Medulla oblongata (tissue), 1 donor: ENCODE measurements at regions not wholly inside any gene's neighbourhood (a gene's known extent, or its start where the extent isn't known, plus 50 kb on each side); places are given as distances from the start of the nearest gene placed in this dataset.

Source experiments
- DNase-seq: peaks from one replicate; pipeline ENCODE4 v3.0.0-alpha.2; 2015; ENCODE audit errors: extremely low spot score

DNA sequence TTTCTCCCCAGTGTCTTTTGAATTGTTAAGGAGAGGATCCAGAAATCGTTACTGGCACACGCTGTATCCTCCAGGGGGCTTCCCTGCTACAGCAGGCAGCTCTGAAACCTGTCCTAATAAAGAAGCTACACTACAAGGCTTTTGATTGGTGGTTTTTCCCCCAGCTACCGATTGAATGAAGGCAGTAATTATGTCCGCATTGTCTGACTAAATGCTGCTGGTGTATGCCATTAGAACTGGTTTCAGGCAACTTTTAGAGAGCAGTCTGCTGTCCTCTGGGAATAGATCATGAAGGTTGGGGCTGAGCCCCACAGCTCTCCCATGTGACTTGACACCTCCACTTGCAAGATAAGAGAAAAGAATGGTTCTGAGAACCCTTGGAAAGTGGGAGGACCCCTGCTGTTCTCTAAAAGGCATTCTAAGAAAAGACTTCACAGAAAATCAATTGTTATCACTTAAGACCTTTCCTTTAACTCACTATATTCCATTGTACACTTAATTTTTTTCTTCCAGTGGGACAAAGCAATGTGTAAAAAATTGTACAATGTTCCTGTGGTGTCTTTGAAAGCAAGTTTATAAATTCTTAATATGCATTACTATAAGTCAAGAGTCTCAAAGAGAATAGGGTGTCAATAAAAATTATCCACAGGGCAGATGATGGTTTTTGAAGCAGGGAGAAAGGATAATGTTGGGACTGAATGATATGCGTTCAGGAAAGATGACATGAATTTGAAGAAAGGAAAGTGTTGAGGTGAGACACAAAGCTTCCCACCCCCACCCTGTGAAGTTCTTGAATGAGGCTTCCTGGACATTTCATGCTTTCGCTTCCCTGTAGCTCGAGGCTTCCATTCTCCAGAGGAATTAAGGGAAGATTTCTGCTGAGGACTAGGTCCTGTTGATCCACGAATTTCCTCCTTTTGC, 53.0 kb upstream of the DAZL start:
- DNase-seq = no peak

DNA sequence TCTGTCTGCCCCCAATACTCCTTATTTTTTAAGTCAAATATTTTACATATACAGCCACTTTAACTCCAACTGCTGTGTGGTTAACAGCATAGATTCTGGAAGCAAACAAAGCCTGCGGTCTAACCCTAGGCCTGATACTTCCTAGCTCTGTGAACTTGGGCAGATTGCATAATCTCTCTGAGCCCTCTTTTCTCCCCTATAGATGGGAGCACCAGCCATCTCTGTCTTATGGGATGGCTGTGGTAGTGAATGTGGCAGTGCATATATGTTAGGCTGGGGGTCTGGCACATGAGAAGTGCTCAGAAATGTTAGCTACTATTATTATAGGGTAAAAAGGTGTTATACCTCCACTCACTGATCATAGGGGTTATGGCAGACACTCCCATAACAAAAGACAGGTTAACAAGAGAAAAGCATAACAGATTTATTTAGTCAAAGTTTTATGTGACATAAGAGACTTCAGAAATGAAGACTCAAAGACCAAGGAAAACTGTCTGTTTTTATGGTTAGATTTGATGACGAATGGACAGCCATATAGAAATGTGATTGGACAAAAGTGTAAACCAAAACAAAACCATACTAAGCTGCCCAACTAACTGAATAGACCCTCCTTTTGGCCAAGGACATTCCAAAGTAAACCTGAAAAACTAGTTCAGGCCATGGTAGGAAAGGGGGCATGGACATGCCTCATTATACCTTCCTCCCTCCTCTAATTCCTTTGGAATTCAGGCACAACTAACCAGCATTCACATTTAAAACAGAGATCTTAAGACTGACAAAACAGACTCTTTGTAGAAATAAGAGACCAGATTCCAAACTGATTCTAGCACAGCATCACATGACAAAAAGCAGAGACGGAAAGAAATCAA, 53.9 kb upstream of the DAZL start:
- no peak for DNase-seq

DNA sequence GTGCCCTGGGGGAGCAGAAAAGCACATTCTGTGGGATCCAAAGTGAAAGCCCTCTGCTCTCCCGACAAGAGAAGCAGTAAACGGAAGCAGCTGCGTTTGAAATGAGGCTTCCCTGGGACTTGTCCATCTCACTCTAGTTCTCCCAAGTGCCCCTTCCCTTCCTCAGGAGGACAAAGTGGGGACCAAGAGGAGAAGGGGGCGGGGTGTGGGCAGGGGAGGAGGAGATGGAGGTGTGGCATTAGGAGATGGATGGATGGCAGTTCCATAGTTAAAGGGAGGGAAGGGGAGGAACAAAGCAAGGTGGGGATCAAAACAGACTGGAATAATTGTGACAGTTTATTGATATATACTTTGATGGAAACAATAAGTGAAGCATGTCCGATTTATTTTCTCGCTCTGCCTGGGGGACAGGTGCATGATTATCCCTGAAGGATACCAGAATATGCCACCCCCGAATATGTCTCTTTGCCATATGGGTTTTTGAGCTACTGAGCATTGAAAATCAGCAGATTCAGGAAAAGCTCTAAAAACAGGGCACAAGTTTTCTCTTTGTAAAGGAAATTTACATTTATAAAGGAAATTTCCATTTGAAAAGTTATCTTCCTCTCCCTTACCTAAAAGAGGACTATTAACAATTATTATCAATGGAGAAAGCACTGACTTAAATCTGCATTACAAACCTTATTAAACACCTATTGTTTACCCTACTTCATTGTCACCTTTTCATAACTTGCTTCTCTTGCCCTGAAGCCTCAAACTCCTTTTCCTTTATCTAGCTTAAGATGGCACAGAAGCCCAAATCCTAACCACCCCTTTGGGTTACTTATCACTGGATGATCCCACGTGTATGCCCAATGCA, 58.9 kb upstream of the DAZL start:
- DNase-seq = no peak

DNA sequence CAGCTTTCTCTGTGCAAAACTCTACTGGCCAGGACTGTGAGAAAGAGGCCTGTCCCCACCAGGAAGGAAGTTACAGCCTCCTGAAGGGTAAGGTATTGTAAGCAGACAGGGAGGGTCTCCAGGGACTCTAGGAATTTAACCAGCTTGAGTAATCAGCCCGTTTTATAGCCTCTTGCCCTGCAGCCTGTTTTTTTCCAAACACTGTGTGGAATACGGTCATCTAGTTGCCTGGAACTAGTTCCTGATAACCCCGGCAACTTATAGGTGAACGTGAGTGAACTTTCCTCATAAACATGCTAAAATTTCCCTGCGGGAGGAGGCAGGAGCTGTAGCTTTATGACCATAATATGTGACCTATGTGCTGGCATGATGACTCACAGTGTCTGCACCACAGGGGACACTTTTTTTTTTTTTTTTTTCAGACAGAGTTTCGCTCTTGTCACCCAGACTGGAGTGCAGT, 60.1 kb upstream of the DAZL start:
- no peak for DNase-seq

DNA sequence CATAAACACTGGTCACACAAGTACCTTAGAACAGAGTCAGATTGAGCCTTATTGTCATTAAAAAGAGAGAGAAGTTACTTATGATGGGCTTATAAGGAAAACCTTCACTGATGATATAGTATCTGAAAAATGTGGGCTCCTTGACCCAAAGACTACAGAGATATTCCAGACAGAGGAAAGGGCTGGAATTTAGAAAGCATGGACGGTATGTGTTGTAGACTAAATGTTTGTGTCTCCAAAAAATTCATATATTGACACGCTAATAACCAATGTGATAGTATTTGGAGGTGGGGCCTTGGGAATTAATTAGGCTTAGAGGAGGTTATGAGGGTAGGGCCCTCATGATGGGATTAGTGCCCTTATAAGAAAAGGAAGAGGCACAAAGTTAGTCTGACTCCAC, 61.0 kb upstream of the DAZL start:
- DNase-seq = no peak

DNA sequence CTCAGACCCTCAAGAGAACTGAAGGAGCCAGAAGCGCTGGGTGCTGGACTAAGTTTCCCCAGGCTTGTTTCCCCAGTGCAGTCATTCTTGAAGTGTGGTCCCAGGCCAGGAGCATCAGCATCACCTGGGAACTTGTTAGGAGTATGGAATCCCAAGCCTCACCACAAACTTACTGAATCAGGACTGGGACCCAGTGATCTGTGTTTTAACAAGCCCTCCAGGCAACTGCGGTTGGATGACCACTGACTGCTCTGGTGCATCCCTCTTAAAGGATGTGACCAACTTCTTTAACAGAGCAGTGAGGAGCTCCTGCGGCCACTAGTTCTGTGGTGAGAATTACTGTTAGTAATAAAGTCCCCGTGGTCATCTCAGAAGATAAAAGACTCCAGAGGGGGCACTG, 62.4 kb upstream of the DAZL start:
- no peak for DNase-seq

DNA sequence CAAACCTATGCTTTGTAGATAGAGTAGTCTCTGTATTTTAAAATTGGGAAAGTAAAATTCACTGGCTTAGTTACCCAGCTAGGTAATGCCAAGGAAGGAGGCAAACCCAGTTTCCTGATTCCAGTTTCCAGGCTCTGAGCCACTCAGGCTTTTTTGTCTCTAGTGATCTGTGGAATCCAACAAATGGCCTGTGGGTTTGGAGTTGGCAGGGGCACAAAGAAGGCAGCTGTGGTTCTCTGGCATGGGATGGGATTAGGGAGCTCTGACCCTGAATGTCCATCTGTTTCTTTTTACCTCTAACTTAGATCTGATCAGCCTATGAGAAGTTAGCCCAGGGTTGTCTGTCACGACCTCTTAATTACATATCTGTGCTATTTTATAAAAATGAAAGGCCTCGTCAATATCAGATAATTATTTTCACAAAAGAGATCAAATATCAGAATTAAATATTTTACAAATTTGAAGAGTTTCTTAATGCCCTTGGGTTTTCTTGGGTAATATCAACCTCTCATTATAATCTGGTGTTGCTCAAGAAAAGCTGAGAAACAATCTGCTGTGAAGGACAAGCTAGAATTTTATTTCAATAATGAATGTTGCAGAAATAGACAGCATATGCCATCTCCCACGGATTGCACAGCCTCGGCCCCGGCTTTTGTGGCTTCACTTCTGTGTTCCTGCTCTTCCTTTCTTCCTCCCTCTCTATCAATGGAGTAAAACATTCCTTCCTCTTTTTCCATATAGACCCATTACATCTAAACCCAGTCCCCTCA, 63.7 kb upstream of the DAZL start:
- DNase-seq = peak; percentile 27

DNA sequence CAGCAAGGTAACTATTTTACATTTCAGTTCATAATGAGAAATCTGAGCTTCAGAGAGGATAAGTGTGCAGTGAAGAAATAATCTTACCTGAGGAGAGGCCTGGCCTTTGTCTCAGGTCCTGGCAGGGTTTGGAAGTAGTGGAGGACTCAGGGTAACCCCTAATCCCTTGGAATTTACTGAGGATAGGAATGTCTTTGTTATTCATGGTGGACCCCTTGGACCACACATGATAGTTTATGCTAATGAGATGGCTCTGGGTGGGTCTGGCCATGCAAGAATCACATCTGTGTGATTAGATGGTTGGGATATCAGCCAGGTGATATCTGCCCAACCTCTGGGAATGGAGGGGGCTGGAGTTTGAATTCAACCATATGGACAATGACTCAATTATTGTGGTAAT, 65.0 kb upstream of the DAZL start:
- no peak for DNase-seq

DNA sequence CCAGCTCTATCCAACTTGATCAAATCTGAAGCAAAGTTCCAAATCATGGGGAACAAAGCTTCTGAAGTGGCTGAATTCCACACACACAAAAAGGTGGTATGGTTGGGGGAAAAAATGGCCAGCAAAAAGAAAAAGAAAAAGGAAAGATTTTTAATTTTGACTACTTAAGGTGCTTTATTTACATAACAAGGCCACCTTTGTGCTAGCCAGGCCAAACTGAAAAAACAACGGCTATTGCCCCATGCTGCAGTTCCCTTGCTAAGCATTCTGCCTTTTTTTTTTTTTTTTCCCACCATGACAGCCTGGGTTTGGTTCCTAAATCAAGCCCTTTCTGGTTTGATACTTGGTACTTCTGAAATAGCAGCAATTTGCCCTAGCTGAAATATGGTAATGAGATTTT, 66.5 kb upstream of the DAZL start:
- DNase-seq = no peak

DNA sequence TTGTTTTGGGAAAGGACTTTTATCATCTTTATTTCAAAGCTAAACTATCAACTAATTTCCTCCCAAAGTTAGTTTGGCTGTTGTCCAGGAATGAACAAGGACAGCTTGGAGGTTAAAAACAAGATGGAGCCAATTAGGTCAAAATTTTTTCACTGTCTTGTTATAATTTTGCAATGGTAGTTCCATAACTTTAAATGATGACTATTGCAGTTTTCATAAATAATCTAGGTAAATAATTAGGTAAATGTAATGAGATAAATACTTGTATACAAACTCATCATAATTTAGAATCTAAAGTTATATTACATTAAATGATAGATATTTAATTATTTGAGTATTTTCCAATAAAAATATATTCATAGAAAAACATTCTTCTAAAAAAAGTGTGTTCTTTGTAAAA, 68.3 kb upstream of the DAZL start:
- DNase-seq = no peak

DNA sequence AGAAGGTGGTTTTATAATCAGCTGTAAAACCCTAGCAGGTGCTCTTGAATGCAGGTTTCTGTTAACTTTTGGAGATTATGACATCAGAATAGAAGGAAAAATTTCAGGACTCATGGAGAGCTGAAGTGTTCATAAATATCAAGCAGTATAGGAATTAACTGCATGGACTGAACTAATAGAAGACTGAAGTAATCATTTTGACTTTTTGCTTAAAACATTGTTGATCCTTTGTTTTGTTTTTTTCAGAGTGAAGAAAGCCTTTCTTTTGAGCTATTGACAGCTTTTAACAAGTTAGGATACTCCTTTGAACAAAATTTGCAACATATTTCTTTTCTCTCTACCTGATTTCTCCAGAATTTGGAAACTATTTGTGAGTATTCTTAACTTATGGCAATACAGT, 70.6 kb upstream of the DAZL start:
- no peak for DNase-seq

DNA sequence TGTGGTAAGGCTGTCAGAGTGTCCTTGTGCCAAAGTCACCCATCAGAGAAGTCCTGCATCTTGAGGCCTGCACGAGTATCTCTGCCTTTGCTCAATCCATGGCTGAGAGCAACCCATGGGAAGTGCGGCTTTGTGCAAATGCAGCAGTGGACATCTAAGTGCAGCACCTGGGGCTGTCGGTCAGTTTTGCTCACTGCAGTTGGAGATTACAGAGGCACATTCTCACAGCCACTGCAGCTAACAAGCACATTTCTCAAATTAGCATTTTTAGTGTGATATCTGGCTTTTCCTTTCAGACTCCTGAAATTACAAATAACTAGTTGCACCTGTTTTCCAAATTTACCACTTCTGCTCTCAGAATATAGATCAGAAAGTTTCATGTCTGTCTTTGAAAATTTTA, 81.5 kb upstream of the DAZL start:
- no peak for DNase-seq

DNA sequence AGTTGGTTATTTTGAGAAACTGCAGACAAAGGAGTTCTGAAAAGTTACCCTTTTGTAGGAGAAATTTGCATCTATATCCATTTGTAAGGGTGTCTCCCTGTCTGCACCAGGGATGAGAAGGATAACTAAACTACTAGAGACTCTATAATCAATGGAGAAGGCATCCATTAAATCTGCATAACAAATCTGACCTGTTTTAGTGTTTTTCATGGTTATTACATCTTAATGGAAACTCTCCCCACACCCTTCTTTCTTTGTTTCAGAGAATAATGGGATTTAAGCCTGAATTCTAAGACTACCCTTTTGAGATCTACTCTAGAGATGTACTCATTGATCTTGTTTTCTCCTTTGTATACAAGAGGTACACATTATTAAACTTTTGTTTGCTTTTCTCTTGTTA, 82.0 kb upstream of the DAZL start:
- no peak for DNase-seq

DNA sequence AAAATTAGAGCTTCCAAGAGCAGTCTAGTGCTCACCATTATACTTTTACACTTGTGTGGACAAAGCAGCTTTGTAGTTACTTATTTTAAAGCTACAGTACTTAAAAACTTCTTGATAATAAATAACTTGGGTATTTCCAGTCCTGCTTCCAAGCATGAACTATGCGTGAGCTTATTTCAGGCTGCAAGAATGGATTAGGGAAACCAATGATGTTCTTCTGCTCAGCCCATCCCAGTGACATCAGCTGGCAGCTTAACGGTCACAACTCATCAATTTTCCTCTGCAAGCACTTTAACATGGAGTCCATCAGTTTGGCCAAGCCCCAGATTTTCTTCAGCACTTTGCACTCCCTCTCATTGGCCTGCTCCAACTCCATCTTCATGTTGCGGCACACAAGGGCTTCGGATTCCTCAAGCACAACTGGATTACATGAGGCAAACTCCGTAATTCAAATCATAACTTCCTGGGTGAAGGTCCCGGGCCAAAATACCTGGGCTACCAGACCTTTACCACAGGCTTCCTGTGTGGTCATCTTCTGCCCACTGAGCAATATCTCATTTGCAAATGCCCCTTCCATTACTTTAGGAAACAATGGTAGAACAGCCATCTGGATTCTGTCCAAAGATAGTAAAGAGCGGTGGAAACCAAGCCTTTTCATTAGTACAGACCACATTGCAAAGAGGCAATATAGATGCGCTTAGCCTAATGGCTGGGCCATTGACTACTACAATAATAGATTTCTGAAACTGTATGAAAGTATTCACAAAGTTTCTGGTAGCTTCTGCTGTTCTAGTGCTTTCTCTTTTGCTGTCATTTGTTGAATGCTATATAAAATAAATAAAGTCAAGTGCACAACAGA, 87.5 kb upstream of the DAZL start:
- no peak for DNase-seq

DNA sequence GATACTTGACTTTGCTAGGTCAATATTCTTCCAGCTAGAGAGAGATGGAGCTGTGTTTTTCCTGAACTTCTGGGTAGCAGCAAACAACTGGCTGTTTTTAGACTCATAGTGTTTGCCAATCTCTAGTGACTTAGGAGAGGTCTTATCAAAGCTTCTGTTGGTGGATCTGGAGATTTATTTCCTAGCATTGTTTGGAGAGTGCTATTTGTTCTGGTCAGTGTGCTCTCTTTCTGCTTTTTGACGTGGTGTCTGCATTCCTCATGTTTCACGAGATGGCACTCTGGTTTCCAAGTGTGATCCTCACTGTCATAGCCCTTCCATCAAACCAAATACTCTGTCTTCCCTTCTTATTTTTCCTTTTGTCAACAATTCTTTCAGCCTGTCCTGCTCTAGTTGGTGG, 88.6 kb upstream of the DAZL start:
- no peak for DNase-seq

DNA sequence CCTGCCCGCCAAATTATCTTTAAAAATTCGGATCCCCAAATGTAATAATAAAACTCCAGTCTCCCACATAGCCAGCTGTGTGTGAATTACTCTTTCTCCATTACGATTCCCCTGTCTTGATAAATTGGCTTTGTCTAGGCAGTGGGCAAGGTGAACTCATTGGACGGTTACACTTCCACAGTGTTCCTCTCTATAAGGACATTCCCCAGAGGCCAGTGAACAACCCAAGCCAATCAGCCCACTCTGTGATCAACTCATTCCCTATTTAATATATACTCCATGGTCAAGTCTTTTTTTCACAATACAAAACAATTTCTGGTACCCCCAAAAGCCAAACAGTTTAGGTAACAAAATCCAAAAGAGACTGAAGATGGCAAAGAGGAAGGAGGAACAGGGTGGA, 90.5 kb upstream of the DAZL start:
- DNase-seq = no peak

DNA sequence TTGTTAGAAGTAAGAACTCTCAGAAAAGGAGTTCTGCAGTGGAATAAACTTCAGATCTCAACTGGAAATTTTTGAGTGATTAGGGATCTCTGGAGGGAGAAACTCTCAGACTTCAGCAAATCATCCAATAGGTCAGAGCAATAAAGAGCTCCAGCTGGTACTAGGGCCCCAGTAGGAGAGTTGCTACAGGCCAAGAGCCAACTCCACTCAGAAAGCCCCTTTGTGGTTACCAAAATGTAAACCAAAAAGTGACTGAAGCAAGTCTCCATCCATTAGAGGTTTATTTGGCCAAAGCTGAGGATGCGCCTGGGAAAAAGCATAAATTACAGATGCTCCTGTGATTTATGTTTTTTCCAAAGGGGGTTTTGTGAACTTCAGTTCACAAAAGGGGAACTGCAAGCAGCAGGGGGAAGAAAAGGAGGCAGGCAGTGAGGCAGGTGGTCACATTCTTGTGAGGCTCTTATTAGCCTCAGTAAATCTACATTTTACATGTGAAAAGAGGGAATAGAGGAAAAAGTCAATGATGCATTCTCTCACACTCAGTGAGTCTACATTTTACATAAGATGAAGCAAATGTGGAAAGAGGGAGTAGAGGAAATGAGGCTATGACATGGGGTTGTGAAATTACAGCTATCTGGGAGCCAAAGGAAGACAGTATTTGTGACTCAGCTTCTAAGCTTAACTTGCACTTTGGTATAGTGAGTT, 92.4 kb upstream of the DAZL start:
- no peak for DNase-seq

DNA sequence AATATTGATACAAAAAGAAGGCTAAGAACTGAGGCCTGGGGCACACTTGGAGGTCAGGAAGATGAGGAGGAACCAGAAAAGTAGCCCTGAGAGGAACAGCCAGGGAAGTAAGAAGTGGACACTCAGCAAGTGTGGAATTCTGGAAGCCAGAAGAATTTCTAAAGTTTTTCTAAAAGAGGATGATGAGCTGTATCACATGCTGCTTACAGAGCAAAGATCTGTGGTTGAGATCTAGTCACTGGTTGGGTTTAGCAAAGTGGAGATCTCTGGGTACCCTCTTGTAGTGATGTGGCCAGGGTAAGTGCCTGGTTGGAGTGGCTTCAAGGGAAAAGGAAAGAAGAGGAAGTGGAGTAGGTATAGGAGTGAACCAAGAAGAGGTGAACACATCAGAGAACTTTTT, 95.4 kb upstream of the DAZL start:
- DNase-seq = no peak

DNA sequence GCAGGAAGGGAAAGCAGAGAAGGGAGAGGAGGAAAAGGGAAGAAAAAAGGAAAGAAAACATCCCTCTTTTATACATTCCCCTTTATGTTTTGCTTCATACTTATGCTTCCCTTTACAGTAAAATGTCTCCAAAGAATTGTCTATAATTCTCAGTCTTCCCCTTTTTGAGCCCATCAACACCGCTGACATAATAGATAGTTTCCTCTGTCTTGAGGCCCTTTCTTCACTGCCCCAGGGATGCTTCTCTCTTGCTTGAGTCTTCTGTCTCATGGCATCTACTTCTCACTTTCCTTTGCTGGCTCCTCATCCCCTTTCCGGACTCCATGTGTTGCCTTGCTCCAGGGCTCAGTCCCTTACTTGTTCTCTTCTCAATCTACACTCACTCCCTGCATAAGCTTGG, 99.7 kb upstream of the DAZL start:
- DNase-seq = no peak

DNA sequence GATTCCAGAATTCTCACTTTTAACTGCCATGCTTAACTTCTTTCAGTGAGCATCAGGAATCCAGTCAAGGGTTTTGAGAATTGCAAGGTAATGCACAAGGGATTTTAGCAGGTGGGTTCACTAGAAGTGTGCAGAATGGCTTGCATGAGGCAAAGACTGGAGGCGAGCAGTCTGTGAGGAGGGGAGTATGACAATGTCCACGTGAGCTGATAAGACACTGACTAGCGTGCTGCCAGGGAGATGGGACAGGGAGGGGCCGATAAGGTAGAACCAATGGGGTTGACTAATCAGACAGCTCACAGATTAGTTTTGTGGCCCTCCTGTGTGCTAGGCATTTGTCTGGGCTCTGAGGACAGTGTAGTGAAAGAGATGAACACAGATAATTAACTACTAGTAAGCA, 102.0 kb upstream of the DAZL start:
- DNase-seq = no peak
